ENCODE measurements at regions not wholly inside any gene's neighbourhood (a gene's known extent, or its start where the extent isn't known, plus 50 kb on each side); places are given as distances from the start of the nearest gene placed in this dataset.

DNA sequence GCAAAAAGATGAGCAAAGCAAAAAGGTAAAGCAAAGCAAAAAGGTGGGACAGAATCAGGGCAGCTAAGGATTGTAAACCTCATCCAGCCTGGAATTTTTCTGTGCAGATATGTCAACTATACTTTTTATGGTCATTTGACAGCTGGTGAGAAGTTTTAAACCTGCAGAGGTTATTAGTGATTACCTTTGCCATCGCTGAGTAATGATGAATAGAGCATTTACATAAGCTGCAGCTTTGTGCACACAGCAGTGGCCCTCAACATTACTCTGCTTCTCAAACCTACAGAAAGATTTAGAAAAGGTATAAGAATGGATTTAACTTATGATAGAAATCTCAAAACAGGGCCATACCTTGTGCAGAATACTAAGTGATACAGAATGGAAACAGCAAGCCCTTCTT, 54.5 kb upstream of the C4orf54 start:
- DNase-seq = no peak

DNA sequence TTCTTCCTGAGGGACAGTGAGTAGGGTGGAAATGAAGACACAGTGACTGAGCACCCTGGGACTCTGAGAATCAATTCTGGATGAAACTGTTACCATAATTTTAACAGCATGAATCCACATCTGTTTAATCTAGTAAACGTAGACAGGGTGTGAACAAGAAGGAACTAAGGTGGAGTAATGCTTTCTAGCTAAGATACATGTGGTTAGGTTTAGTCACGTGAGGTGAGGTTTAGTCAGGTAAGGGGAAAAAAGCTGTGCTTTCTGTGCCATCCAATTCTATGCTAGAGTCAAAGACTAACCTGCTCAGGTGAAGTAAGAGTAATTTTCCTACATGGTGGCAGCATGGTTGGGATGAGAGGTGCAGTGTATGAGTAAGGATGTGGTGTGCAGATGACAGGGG, 54.0 kb upstream of the C4orf54 start:
- no peak for DNase-seq

DNA sequence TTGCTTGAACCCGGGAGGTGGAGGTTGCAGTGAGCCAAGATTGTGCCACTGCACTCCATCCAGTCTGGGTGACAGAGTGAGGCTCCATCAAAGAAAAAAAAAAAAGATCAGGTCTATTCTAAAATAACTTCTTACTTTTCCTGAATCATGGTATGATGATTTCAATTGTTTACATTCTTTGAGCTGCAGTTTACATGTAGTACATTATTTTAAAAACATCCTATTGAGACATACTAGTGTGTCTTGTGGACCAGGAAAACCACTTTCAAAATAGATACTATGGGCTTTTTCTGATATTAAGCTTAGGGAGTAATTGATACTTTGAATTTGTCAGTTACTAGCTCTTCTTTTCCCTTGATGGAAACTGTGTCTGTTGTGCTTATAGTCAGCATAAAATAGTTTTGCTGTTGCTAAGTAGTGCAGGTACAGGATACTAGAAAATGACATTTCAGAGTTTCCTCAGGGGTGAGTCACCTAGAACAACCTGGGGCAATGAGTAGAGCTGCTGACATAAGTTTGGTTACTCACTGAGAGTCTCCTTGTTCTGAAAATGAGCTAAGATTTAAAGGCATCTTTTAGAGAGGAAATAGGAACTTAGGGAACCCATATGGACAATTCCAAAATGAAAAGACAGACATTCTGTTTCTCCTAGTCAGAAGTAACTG, 53.2 kb upstream of the C4orf54 start:
- no peak for DNase-seq

DNA sequence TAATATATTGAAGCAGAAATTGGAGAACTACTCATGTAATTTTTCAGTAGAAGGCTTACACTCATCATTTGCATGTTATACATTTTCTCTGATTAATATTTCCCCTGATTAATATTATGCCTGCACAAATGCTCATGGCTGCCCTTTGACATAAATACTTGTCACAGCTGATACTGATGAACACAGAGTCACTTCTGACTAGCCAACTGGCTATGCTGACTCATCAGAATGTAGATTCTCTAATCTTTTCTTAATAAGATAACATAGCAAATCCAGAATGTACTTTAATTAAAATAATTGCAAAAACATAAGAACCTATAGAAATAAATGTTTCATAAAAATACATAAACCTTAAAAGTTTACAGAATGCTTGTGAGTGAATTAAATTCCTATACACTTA, 52.4 kb upstream of the C4orf54 start:
- no peak for DNase-seq

DNA sequence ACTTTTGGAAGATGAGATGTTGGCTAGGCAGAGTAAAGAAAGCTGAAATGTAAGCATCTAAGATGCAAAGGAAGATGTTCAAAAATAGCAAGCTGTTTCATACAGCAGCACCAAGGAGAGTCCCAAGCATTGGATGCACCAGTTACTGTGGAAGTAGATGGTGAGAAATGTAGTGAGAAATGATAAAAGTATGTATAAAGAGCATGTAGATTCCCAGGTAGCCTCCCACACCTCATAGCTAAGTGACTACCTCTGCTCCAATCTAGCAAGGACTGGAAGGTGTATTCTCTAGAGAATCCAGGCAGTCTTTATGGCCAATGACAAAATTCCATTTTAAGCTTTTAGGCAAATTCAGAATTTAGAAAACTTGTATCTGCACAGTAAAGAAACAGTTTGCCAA, 50.9 kb upstream of the C4orf54 start:
- DNase-seq = no peak

Measured in EL (cell line).